ENCODE measurements at regions not wholly inside any gene's neighbourhood (a gene's known extent, or its start where the extent isn't known, plus 50 kb on each side); places are given as distances from the start of the nearest gene placed in this dataset.
"Not testable (repeated sequence)": the region's sequence is repeated elsewhere in the genome, so short reads cannot be mapped to it uniquely, and the experiment has no call there.

- in situ Hi-C loops (cut with HindIII; ENCODE audit: low pct_ligation_motif_present, low sequenced_read_pairs): no loop called here
- Histone ChIP-seq H3K27me3 (replicated peaks) (no peaks in the 10 kb centered on the region), H3K36me3 (replicated peaks) (no peaks in the 10 kb centered on the region), H3K27ac (no peak overlapping the region), H3K4me3 (ENCODE audit: low read depth, low read length) (no peak overlapping the region)
- no peak for TF ChIP-seq CTCF (IDR thresholded peaks at IDR 0.05; ENCODE audit: low read depth, low read length, missing control alignments)
- no peak for DNase-seq
Measured at GRCh38 chr6:5896476-5897200, 110.1 kb downstream of the NRN1 start.

DNA sequence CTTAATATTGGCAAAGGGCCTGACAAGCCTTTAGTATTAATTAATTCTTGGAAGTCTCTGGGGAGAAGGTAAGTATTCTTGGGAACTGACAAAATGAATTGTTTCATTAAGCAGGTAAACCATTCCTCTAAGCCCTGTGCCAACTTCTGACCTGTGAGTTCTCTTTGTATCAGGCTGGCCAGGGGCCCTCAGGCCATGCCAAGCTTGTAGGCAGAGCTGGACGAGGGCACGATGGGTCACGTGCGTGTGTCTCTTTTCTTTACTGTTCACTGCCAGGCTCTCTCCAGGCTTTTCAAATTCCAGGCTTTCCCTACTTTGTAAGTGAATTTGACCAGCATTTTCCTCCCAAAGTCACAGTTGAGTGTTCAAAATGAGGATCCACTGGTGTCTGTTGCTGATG lies 112.4 kb downstream of the NRN1 start:
- TF ChIP-seq CTCF (IDR thresholded peaks at IDR 0.05; ENCODE audit: low read depth, low read length, missing control alignments): no peak
- Histone ChIP-seq H3K36me3 (replicated peaks) (no peaks in the 10 kb centered on the region), H3K4me3 (ENCODE audit: low read depth, low read length) (no peak overlapping the region), H3K27ac (no peak overlapping the region), H3K27me3 (replicated peaks) (no peaks in the 10 kb centered on the region)
- in situ Hi-C loops (cut with HindIII; ENCODE audit: low pct_ligation_motif_present, low sequenced_read_pairs): no loop called here
- no peak for DNase-seq

GRCh38 chr6:5893295-5893694 lies 113.4 kb downstream of the NRN1 start:
- H3K27me3 ChIP-seq (replicated peaks): no peaks in the 10 kb centered on the region
- no peaks in the 10 kb centered on the region for H3K36me3 ChIP-seq (replicated peaks)
- DNase-seq: no peak
- in situ Hi-C loops (cut with HindIII; ENCODE audit: low pct_ligation_motif_present, low sequenced_read_pairs): no loop called here
- TF ChIP-seq CTCF (IDR thresholded peaks at IDR 0.05; ENCODE audit: low read depth, low read length, missing control alignments): no peak
- H3K27ac ChIP-seq: no peak overlapping the region
- H3K4me3 ChIP-seq (ENCODE audit: low read depth, low read length): no peak overlapping the region

- Histone ChIP-seq H3K36me3 (replicated peaks) (no peaks in the 10 kb centered on the region), H3K27ac (no peak overlapping the region), H3K27me3 (replicated peaks) (no peaks in the 10 kb centered on the region), H3K4me3 (ENCODE audit: low read depth, low read length) (no peak overlapping the region)
- DNase-seq: no peak
- in situ Hi-C loops (cut with HindIII; ENCODE audit: low pct_ligation_motif_present, low sequenced_read_pairs): no loop called here
- no peak for TF ChIP-seq CTCF (IDR thresholded peaks at IDR 0.05; ENCODE audit: low read depth, low read length, missing control alignments)
Measured at GRCh38 chr6:5892669-5893068, 114.1 kb downstream of the NRN1 start.

DNA sequence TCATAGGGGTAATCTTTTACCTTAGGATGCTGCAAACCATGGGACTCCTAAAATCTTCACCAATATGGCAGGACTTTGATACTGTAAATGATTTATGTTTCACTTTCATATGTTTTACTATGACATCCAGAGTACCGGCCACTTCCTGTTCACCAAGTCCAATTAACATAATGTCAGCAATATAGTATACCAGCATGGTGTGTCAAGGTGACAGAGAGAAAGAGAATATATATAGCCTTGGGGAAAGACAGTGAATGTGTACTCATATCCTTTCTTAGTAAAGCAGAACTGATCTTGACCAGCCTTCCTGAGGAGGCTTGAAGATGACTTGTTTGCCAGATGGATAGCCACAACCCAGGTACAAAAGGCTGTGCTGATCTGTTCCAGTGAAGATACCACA lies 127.9 kb downstream of the NRN1 start:
- no peak overlapping the region for H3K4me3 ChIP-seq (ENCODE audit: low read depth, low read length)
- no peaks in the 10 kb centered on the region for H3K27me3 ChIP-seq (replicated peaks)
- no peaks in the 10 kb centered on the region for H3K36me3 ChIP-seq (replicated peaks)
- in situ Hi-C loops (cut with HindIII; ENCODE audit: low pct_ligation_motif_present, low sequenced_read_pairs): no loop called here
- no peak for TF ChIP-seq CTCF (IDR thresholded peaks at IDR 0.05; ENCODE audit: low read depth, low read length, missing control alignments)
- H3K27ac ChIP-seq: no peak overlapping the region
- no peak for DNase-seq

DNA sequence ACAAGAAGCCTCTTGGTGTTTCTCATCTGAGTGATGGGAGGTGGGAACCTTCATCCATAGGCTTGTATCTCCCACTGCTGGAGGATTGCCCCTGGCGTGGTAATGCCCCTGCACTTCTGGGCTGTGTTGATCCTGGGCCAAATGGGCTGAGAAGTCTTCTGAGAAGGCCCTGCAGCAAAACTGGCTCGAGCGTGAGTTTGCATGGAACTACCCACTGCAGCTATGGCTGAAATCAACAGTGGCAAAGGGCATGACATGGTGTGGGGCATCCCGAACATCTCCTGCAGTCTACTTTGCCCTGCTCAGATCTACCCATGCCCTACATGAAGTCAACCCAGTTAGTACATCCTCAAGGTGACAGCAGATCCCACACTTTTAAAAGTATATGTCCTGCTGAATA lies 130.6 kb downstream of the NRN1 start:
- no peaks in the 10 kb centered on the region for H3K36me3 ChIP-seq (replicated peaks)
- in situ Hi-C loops (cut with HindIII; ENCODE audit: low pct_ligation_motif_present, low sequenced_read_pairs): no loop called here
- H3K27me3 ChIP-seq (replicated peaks): no peaks in the 10 kb centered on the region
- DNase-seq: no peak
- no peak overlapping the region for H3K4me3 ChIP-seq (ENCODE audit: low read depth, low read length)
- H3K27ac ChIP-seq: no peak overlapping the region
- no peak for TF ChIP-seq CTCF (IDR thresholded peaks at IDR 0.05; ENCODE audit: low read depth, low read length, missing control alignments)

GRCh38 chr6:5873976-5874375 lies 132.7 kb downstream of the NRN1 start:
- H3K4me3 ChIP-seq (ENCODE audit: low read depth, low read length); H3K27ac ChIP-seq; H3K27me3 ChIP-seq (replicated peaks); H3K36me3 ChIP-seq (replicated peaks); DNase-seq; in situ Hi-C loops (cut with HindIII; ENCODE audit: low pct_ligation_motif_present, low sequenced_read_pairs): not testable (repeated sequence)
